ENCODE measurements at regions not wholly inside any gene's neighbourhood (a gene's known extent, or its start where the extent isn't known, plus 50 kb on each side); places are given as distances from the start of the nearest gene placed in this dataset.

DNA sequence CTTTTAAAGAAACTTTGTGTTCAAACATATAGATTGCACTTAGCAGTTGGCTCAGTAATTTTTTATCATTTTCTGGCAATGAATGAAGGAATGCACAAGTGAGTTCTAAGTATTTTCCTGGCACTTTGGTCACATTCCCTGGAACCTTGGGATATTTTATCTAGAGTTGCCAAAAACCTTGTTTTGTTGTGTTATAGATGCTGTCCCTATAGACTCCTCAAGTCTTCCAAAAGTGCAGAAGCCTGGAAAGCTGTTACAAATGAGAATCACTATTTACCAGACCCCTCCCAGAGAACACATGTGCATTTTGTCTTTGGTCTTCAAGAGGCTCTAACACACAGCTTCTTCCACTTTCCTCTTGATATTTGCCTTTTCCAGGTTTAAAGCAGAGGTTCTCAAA, 108.3 kb downstream of the RND3 start:
- Histone ChIP-seq H3K27me3 (ENCODE audit: insufficient read depth, low read length) (no peaks in the 10 kb centered on the region), H2BK5ac (ENCODE audit: insufficient read length, low read length) (no peak overlapping the region), H3K18ac (ENCODE audit: insufficient read length, low read depth, low read length) (no peak overlapping the region), H3T11ph (ENCODE audit: low read length) (no peak overlapping the region), H3K4me2 (ENCODE audit: insufficient read depth, insufficient read length, low read length) (no peak overlapping the region), H3K4me1 (ENCODE audit: insufficient read depth, low read length) (peaks cover 3% of the 10 kb centered on the region), H3K9me3 (ENCODE audit: control insufficient read depth, low read depth, low read length) (no peaks in the 10 kb centered on the region), H2BK120ac (ENCODE audit: low read depth, low read length, poor library complexity, severe bottlenecking) (no peak overlapping the region), H3K4ac (ENCODE audit: low read depth, low read length) (no peak overlapping the region), H2BK15ac (ENCODE audit: low read depth, low read length) (no peak overlapping the region), H3K23me2 (ENCODE audit: insufficient read length, low read depth, low read length, poor library complexity, severe bottlenecking) (no peaks in the 10 kb centered on the region), H3K9ac (ENCODE audit: extremely low read depth, insufficient read length, low read length) (no peak overlapping the region), H3K14ac (ENCODE audit: insufficient read depth, low read length) (no peak overlapping the region), H2AK5ac (ENCODE audit: insufficient read length, low read length) (no peak overlapping the region), H3K56ac (ENCODE audit: insufficient read length, low read depth, low read length) (no peak overlapping the region), H3K23ac (ENCODE audit: insufficient read length, low read depth, low read length) (no peak overlapping the region), H4K8ac (replicated peaks; ENCODE audit: insufficient read length, low read depth, low read length) (no peak overlapping the region), H3K79me2 (ENCODE audit: insufficient read depth, low read length) (no peaks in the 10 kb centered on the region), H4K5ac (ENCODE audit: insufficient read length, low read depth, low read length) (no peak overlapping the region), H3K79me1 (ENCODE audit: insufficient read depth, low read depth, low read length, poor library complexity, severe bottlenecking) (no peaks in the 10 kb centered on the region), H3K27ac (ENCODE audit: insufficient read length, low read depth, low read length) (no peak overlapping the region), H2AFZ (ENCODE audit: low read length) (no peak overlapping the region), H2BK12ac (ENCODE audit: insufficient read length, low read depth, low read length) (no peak overlapping the region), H4K20me1 (ENCODE audit: control insufficient read depth, insufficient read depth, insufficient read length) (no peaks in the 10 kb centered on the region), H2BK20ac (ENCODE audit: low read depth, low read length, poor library complexity, severe bottlenecking) (no peak overlapping the region), H4K91ac (ENCODE audit: insufficient read length, low read depth, low read length) (no peak overlapping the region)
- H3K36me3 Mint-ChIP-seq (ENCODE audit: insufficient read depth in 1 of 3, low read depth in 3 of 3): peaks cover 0 to 20% (median 4%) of the 10 kb centered on the region in 3 experiments; a peak in 4 of 7 replicates
- H3K27me3 Mint-ChIP-seq (ENCODE audit: low read depth): no peaks in the 10 kb centered on the region
- H3K4me1 Mint-ChIP-seq: peaks cover 7 to 10% of the 10 kb centered on the region in 2 experiments; a peak in 3 of 4 replicates
- H3K9me3 Mint-ChIP-seq: peaks cover 14 to 20% of the 10 kb centered on the region in 2 experiments; a peak in 4 of 5 replicates
- TF ChIP-seq, protein P1, sequence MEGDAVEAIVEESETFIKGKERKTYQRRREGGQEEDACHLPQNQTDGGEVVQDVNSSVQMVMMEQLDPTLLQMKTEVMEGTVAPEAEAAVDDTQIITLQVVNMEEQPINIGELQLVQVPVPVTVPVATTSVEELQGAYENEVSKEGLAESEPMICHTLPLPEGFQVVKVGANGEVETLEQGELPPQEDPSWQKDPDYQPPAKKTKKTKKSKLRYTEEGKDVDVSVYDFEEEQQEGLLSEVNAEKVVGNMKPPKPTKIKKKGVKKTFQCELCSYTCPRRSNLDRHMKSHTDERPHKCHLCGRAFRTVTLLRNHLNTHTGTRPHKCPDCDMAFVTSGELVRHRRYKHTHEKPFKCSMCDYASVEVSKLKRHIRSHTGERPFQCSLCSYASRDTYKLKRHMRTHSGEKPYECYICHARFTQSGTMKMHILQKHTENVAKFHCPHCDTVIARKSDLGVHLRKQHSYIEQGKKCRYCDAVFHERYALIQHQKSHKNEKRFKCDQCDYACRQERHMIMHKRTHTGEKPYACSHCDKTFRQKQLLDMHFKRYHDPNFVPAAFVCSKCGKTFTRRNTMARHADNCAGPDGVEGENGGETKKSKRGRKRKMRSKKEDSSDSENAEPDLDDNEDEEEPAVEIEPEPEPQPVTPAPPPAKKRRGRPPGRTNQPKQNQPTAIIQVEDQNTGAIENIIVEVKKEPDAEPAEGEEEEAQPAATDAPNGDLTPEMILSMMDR (conservative IDR thresholded peaks at IDR 0.05): no peak
- no peak overlapping the region for H3K27ac Mint-ChIP-seq
- no peak overlapping the region for H3K4me3 Mint-ChIP-seq
- DNase-seq: no peak
